SU-DHL-6 (cell line): ENCODE measurements at regions not wholly inside any gene's neighbourhood (a gene's known extent, or its start where the extent isn't known, plus 50 kb on each side); places are given as distances from the start of the nearest gene placed in this dataset.

Source experiments
- H2AFZ ChIP-seq: fragments of 200-600 bp; sonication (generic); 2 replicates; pipeline ENCODE4 v1.6.1; 2014; ENCODE audit warnings: low read depth, mild to moderate bottlenecking, moderate library complexity, mixed read lengths, antibody characterized with exemption, low read length; ENCODE audit not compliant: severe bottlenecking
- H3F3A ChIP-seq: fragments of 200-600 bp; shearing (Covaris generic); 2 replicates; pipeline ENCODE4 v1.6.0; 2016; ENCODE audit warnings: antibody characterized with exemption, mild to moderate bottlenecking; ENCODE audit not compliant: insufficient read depth
- H3K27ac ChIP-seq: fragments of 200-600 bp; sonication (generic); 2 replicates; pipeline ENCODE4 v1.5.1; 2016; ENCODE audit warnings: low read depth, mild to moderate bottlenecking, low read length, moderate library complexity, mixed read lengths
- H3K27me3 ChIP-seq: fragments of 200-600 bp; sonication (generic), shearing (Covaris generic); 2 replicates; pipeline ENCODE4 v1.6.0; 2014; ENCODE audit warnings: mild to moderate bottlenecking, low read length
- H3K36me3 ChIP-seq: fragments of 200-600 bp; sonication (generic); 2 replicates; pipeline ENCODE4 v1.6.1; 2014; ENCODE audit warnings: mild to moderate bottlenecking, low read length, mixed read lengths
- H3K4me2 ChIP-seq: fragments of 300-600, 200-600 bp; shearing (Covaris generic), sonication (generic); 2 replicates; pipeline ENCODE4 v1.6.0; 2014; ENCODE audit warnings: low read length, low read depth, mild to moderate bottlenecking; ENCODE audit not compliant: poor library complexity, severe bottlenecking
- H3K4me3 ChIP-seq: fragments of 200-600 bp; sonication (generic); 2 replicates; pipeline ENCODE4 v1.5.1; 2014; ENCODE audit warnings: antibody characterized with exemption, low read length, mild to moderate bottlenecking, mixed read lengths; ENCODE audit not compliant: insufficient read depth, poor library complexity, severe bottlenecking
- H3K79me2 ChIP-seq: fragments of 200-600 bp; sonication (generic); 2 replicates; pipeline ENCODE4 v1.6.1; 2014; ENCODE audit warnings: mild to moderate bottlenecking, low read length, moderate library complexity; ENCODE audit not compliant: insufficient read depth
- H3K9ac ChIP-seq: fragments of 200-600 bp; sonication (generic); 2 replicates; pipeline ENCODE4 v1.7.0; 2014; ENCODE audit warnings: mild to moderate bottlenecking, low read length
- H3K9me2 ChIP-seq: fragments of 200-600 bp; sonication (generic); replicated peaks from 2 replicates; pipeline ENCODE4 v1.6.1; 2014; ENCODE audit warnings: low read length; ENCODE audit not compliant: insufficient read depth
- H3K9me3 ChIP-seq: fragments of 200-600 bp; sonication (generic); 2 replicates; pipeline ENCODE4 v1.6.1; 2014; ENCODE audit warnings: low read length, mixed read lengths; ENCODE audit not compliant: insufficient read depth
- H4K20me1 ChIP-seq: fragments of 200-600 bp; sonication (generic); 2 replicates; pipeline ENCODE4 v1.6.1; 2014; ENCODE audit warnings: low read depth, mild to moderate bottlenecking, antibody characterized with exemption, low read length, moderate library complexity, mixed read lengths
- CTCF ChIP-seq: fragments of 200-600 bp; sonication (generic); IDR thresholded peaks from one replicate; pipeline ENCODE4 v1.5.1; 2017; ENCODE audit warnings: antibody characterized with exemption, mild to moderate bottlenecking, low read length, moderate library complexity; ENCODE audit not compliant: insufficient read depth, poor library complexity, severe bottlenecking
- EZH2phosphoT487 ChIP-seq: fragments of 200-600 bp; sonication (generic), shearing (Covaris generic); conservative IDR thresholded peaks from 2 replicates; pipeline ENCODE4 v1.6.1; 2018; ENCODE audit warnings: mild to moderate bottlenecking, antibody characterized with exemption, low read length, moderate library complexity, mixed read lengths

DNA sequence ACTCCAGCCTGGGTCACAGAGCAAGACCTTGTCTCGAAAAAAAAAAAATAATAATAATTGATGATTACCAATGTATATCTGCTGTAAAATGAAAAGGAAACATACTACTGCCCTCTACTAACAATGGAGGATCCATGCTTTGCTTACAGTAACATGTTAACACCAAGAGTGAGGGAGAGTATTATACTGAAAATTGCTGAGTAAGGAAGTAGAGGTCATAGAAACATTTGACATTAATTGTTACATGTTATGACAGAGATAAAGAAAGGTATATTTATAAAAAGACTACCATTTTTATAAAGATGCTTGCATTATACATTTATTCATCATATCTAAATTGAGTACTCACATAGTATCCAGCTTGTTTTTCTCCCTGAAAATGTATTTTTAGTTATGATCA, 1989.8 kb upstream of the TENM3 start:
- Histone ChIP-seq H3K9ac (no peak overlapping the region), H3K9me2 (no peaks in the 10 kb centered on the region), H3K27me3 (no peaks in the 10 kb centered on the region), H3K4me3 (no peak overlapping the region), H3K4me2 (no peak overlapping the region), H3K27ac (no peak overlapping the region), H2AFZ (no peak overlapping the region), H3K79me2 (no peaks in the 10 kb centered on the region), H3K9me3 (no peaks in the 10 kb centered on the region), H3F3A (no peaks in the 10 kb centered on the region), H4K20me1 (no peaks in the 10 kb centered on the region), H3K36me3 (no peaks in the 10 kb centered on the region)
- TF ChIP-seq EZH2phosphoT487 = no peak

GRCh38 chr4:180261346-180261745, 1981.9 kb upstream of the TENM3 start:
- Histone ChIP-seq H4K20me1 (no peaks in the 10 kb centered on the region), H3K79me2 (no peaks in the 10 kb centered on the region), H3K9me3 (no peaks in the 10 kb centered on the region), H3K9ac (no peak overlapping the region), H3K9me2 (no peaks in the 10 kb centered on the region), H3K27me3 (no peaks in the 10 kb centered on the region), H2AFZ (no peak overlapping the region), H3K36me3 (no peaks in the 10 kb centered on the region), H3K4me3 (no peak overlapping the region), H3K27ac (no peak overlapping the region), H3F3A (no peaks in the 10 kb centered on the region), H3K4me2 (no peak overlapping the region)
- TF ChIP-seq CTCF = no peak
- TF ChIP-seq EZH2phosphoT487 = no peak

DNA sequence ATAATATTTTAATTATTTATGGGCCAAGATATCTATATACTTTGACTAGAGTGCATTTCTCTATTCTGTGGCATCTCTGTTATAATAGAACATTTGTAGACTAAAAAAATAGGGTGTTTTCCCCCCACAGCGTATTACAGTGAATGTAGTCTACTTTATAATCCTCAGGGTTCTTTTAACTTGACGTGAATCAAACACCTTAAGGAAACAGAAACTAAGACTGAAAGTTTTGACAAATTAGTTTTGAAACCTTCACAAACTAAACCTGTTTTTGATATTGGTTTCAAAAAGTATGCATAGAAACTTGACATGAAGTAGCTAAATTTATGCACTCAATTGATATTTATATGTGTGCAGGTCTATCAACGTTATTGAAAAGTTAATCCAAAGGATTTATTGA, 1963.1 kb upstream of the TENM3 start:
- no peaks in the 10 kb centered on the region for H3K79me2 ChIP-seq
- no peak overlapping the region for H3K9ac ChIP-seq

More for the DNA sequence above, 1963.1 kb upstream of the TENM3 start:
- no peak overlapping the region for H3K4me2 ChIP-seq
- no peaks in the 10 kb centered on the region for H3F3A ChIP-seq
- no peak overlapping the region for H3K27ac ChIP-seq
- no peaks in the 10 kb centered on the region for H3K36me3 ChIP-seq
- H3K27me3 ChIP-seq = no peaks in the 10 kb centered on the region
- no peak overlapping the region for H2AFZ ChIP-seq
- no peak overlapping the region for H3K4me3 ChIP-seq
- H3K9me2 ChIP-seq = no peaks in the 10 kb centered on the region
- TF ChIP-seq CTCF = no peak
- TF ChIP-seq EZH2phosphoT487 = no peak
- no peaks in the 10 kb centered on the region for H3K9me3 ChIP-seq
- no peaks in the 10 kb centered on the region for H4K20me1 ChIP-seq
